ENCODE measurements at regions not wholly inside any gene's neighbourhood (a gene's known extent, or its start where the extent isn't known, plus 50 kb on each side); places are given as distances from the start of the nearest gene placed in this dataset.
"Not testable (repeated sequence)": the region's sequence is repeated elsewhere in the genome, so short reads cannot be mapped to it uniquely, and the experiment has no call there.

GRCh38 chr3:53441-53840, 143.1 kb upstream of the CHL1 start:
- not testable (repeated sequence) for H3K79me1 ChIP-seq (ENCODE audit: low read length); H2BK12ac ChIP-seq (ENCODE audit: low read length); H4K91ac ChIP-seq (ENCODE audit: low read depth, low read length); H4K12ac ChIP-seq (ENCODE audit: low read depth, low read length); H4K8ac ChIP-seq (ENCODE audit: low read depth, low read length); H3K4me2 ChIP-seq (ENCODE audit: low read length); DNase-seq; H3K4me1 ChIP-seq (ENCODE audit: control insufficient read depth in 1 of 2, insufficient read depth in 2 of 2, low read length in 2 of 2); H3K23ac ChIP-seq (ENCODE audit: low read length); H3K27me3 ChIP-seq (ENCODE audit: insufficient read depth, low read length); H3K36me3 ChIP-seq (ENCODE audit: control insufficient read depth in 1 of 2, insufficient read depth in 2 of 2, low read length in 2 of 2); H3K27ac ChIP-seq (ENCODE audit: low read depth, low read length); H3K79me2 ChIP-seq (ENCODE audit: control insufficient read depth, insufficient read depth, low read length, poor library complexity); H3K9ac ChIP-seq (ENCODE audit: low read length); H3K9me3 ChIP-seq (ENCODE audit: insufficient read depth, low read depth, low read length); H2BK120ac ChIP-seq (ENCODE audit: insufficient read depth, low read length, poor library complexity); H3K4ac ChIP-seq (ENCODE audit: low read depth, low read length); H3K4me3 ChIP-seq (ENCODE audit: low read depth, low read length); H3K14ac ChIP-seq (ENCODE audit: low read length); H3K18ac ChIP-seq (ENCODE audit: low read length); H2BK5ac ChIP-seq (ENCODE audit: low read depth, low read length, poor library complexity); H2AK5ac ChIP-seq (ENCODE audit: low read length); H2AFZ ChIP-seq (ENCODE audit: insufficient read depth, low read length, poor library complexity)
- no CpG with 5 or more reads among the region's 5 CpGs for WGBS (ENCODE audit: extremely low coverage, insufficient coverage, insufficient read length)

DNA sequence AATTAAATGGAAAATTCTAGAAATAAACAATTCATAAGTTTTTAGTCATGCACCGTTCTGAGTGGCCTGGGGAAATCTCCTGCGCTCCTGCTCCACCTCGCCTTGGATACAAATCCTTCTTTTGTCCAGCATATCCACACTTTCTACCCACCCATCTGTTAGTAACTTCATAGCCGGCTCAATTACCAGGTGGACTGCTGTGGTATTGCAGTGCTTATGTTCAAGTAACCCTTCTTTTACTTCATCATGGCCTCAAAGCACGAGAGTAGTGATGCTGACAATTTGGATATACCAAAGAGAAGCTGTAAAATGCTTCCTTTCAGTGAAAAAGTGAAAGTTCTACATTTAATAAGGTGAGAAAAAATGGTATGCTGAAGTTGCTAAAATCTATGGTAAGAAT, 142.3 kb upstream of the CHL1 start:
- Histone ChIP-seq H4K91ac (ENCODE audit: low read depth, low read length) (no peak overlapping the region), H2AFZ (ENCODE audit: insufficient read depth, low read length, poor library complexity) (no peak overlapping the region), H2BK5ac (ENCODE audit: low read depth, low read length, poor library complexity) (no peak overlapping the region), H3K4me2 (ENCODE audit: low read length) (no peak overlapping the region), H3K9me3 (ENCODE audit: insufficient read depth, low read depth, low read length) (no peaks in the 10 kb centered on the region), H3K27ac (ENCODE audit: low read depth, low read length) (no peak overlapping the region), H3K27me3 (ENCODE audit: insufficient read depth, low read length) (no peaks in the 10 kb centered on the region), H3K23ac (ENCODE audit: low read length) (no peak overlapping the region), H3K9ac (ENCODE audit: low read length) (no peak overlapping the region), H4K12ac (ENCODE audit: low read depth, low read length) (no peak overlapping the region), H3K4ac (ENCODE audit: low read depth, low read length) (no peak overlapping the region), H3K14ac (ENCODE audit: low read length) (no peak overlapping the region), H3K79me1 (ENCODE audit: low read length) (no peaks in the 10 kb centered on the region), H3K4me1 (ENCODE audit: control insufficient read depth in 1 of 2, insufficient read depth in 2 of 2, low read length in 2 of 2) (no peaks in the 10 kb centered on the region), H2BK120ac (ENCODE audit: insufficient read depth, low read length, poor library complexity) (no peak overlapping the region), H2BK12ac (ENCODE audit: low read length) (no peak overlapping the region), H3K79me2 (ENCODE audit: control insufficient read depth, insufficient read depth, low read length, poor library complexity) (no peaks in the 10 kb centered on the region), H2AK5ac (ENCODE audit: low read length) (no peak overlapping the region), H3K4me3 (ENCODE audit: low read depth, low read length) (no peak overlapping the region), H4K8ac (ENCODE audit: low read depth, low read length) (no peak overlapping the region), H3K18ac (ENCODE audit: low read length) (no peak overlapping the region), H3K36me3 (ENCODE audit: control insufficient read depth in 1 of 2, insufficient read depth in 2 of 2, low read length in 2 of 2) (no peaks in the 10 kb centered on the region)
- no peak for DNase-seq
- WGBS (ENCODE audit: extremely low coverage, insufficient coverage, insufficient read length), result no CpG with 5 or more reads among the region's 5 CpGs

DNA sequence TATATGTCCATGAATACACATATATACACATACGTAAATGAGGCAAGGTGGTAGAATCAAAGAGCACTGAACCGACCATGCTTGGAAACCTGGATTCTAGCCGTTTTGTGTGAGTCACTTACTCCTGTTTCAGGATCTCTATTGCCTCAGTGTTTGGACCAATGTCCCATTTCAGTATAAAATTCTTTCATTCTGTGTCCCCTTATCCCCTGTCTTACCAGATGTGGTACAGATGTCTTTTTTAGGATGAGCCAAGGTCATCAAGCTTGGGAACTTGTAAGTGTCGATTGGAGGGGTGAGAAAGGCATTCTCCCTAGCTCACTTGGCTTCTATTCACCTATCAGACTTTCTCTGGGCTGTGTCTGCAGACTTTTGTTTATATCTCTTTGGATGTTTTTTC, 139.9 kb upstream of the CHL1 start:
- no peak overlapping the region for H4K91ac ChIP-seq (ENCODE audit: low read depth, low read length)
- H3K79me1 ChIP-seq (ENCODE audit: low read length), result no peaks in the 10 kb centered on the region
- no peak overlapping the region for H3K27ac ChIP-seq (ENCODE audit: low read depth, low read length)
- H3K9ac ChIP-seq (ENCODE audit: low read length), result no peak overlapping the region
- no peak overlapping the region for H4K12ac ChIP-seq (ENCODE audit: low read depth, low read length)
- H3K23ac ChIP-seq (ENCODE audit: low read length), result no peak overlapping the region
- no peak overlapping the region for H3K4me2 ChIP-seq (ENCODE audit: low read length)
- no peaks in the 10 kb centered on the region for H3K9me3 ChIP-seq (ENCODE audit: insufficient read depth, low read depth, low read length)
- no peak overlapping the region for H3K4me3 ChIP-seq (ENCODE audit: low read depth, low read length)
- no peaks in the 10 kb centered on the region for H3K79me2 ChIP-seq (ENCODE audit: control insufficient read depth, insufficient read depth, low read length, poor library complexity)
- no peak overlapping the region for H4K8ac ChIP-seq (ENCODE audit: low read depth, low read length)
- H2BK12ac ChIP-seq (ENCODE audit: low read length), result no peak overlapping the region
- no CpG with 5 or more reads among the region's 4 CpGs for WGBS (ENCODE audit: extremely low coverage, insufficient coverage, insufficient read length)
- no peak overlapping the region for H3K14ac ChIP-seq (ENCODE audit: low read length)
- no peaks in the 10 kb centered on the region for H3K4me1 ChIP-seq (ENCODE audit: control insufficient read depth in 1 of 2, insufficient read depth in 2 of 2, low read length in 2 of 2)
- no peak for DNase-seq
- no peak overlapping the region for H2BK5ac ChIP-seq (ENCODE audit: low read depth, low read length, poor library complexity)
- H2AK5ac ChIP-seq (ENCODE audit: low read length), result no peak overlapping the region
- no peaks in the 10 kb centered on the region for H3K36me3 ChIP-seq (ENCODE audit: control insufficient read depth in 1 of 2, insufficient read depth in 2 of 2, low read length in 2 of 2)
- no peaks in the 10 kb centered on the region for H3K27me3 ChIP-seq (ENCODE audit: insufficient read depth, low read length)
- no peak overlapping the region for H3K4ac ChIP-seq (ENCODE audit: low read depth, low read length)
- no peak overlapping the region for H3K18ac ChIP-seq (ENCODE audit: low read length)
- no peak overlapping the region for H2AFZ ChIP-seq (ENCODE audit: insufficient read depth, low read length, poor library complexity)
- H2BK120ac ChIP-seq (ENCODE audit: insufficient read depth, low read length, poor library complexity), result no peak overlapping the region

DNA sequence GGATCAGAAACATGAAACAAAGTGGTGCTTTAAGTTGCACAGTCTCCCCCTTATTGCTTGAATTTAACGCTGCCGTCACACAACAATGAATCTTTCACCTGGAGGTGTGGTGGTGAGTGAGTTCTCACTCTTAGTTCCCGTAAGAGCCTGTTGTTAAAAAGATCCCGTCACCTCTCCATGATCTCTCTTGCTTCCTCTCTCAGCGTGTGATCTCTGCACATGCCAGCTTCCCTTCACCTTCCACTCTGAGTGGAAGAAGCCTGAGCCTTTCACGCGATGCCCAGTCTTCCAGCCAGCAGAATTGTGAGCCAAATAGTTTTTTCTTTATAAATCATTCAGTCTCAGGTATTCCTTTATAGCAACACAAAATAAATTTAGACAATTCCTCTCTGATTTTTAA, 136.7 kb upstream of the CHL1 start:
- no CpG with 5 or more reads among the region's 7 CpGs for WGBS (ENCODE audit: extremely low coverage, insufficient coverage, insufficient read length)
- no peak overlapping the region for H4K91ac ChIP-seq (ENCODE audit: low read depth, low read length)
- H3K27me3 ChIP-seq (ENCODE audit: insufficient read depth, low read length), result no peaks in the 10 kb centered on the region
- H4K12ac ChIP-seq (ENCODE audit: low read depth, low read length), result no peak overlapping the region
- no peak overlapping the region for H4K8ac ChIP-seq (ENCODE audit: low read depth, low read length)
- no peak overlapping the region for H3K9ac ChIP-seq (ENCODE audit: low read length)
- no peaks in the 10 kb centered on the region for H3K79me2 ChIP-seq (ENCODE audit: control insufficient read depth, insufficient read depth, low read length, poor library complexity)
- H3K23ac ChIP-seq (ENCODE audit: low read length), result no peak overlapping the region
- H2BK5ac ChIP-seq (ENCODE audit: low read depth, low read length, poor library complexity), result no peak overlapping the region
- H3K4me2 ChIP-seq (ENCODE audit: low read length), result no peak overlapping the region
- H2AFZ ChIP-seq (ENCODE audit: insufficient read depth, low read length, poor library complexity), result no peak overlapping the region
- no peak overlapping the region for H3K4ac ChIP-seq (ENCODE audit: low read depth, low read length)
- H2BK12ac ChIP-seq (ENCODE audit: low read length), result no peak overlapping the region
- H2BK120ac ChIP-seq (ENCODE audit: insufficient read depth, low read length, poor library complexity), result no peak overlapping the region
- H3K27ac ChIP-seq (ENCODE audit: low read depth, low read length), result no peak overlapping the region
- no peaks in the 10 kb centered on the region for H3K79me1 ChIP-seq (ENCODE audit: low read length)
- H3K4me1 ChIP-seq (ENCODE audit: control insufficient read depth in 1 of 2, insufficient read depth in 2 of 2, low read length in 2 of 2), result no peaks in the 10 kb centered on the region
- no peak for DNase-seq
- no peaks in the 10 kb centered on the region for H3K9me3 ChIP-seq (ENCODE audit: insufficient read depth, low read depth, low read length)
- no peaks in the 10 kb centered on the region for H3K36me3 ChIP-seq (ENCODE audit: control insufficient read depth in 1 of 2, insufficient read depth in 2 of 2, low read length in 2 of 2)
- no peak overlapping the region for H2AK5ac ChIP-seq (ENCODE audit: low read length)
- H3K18ac ChIP-seq (ENCODE audit: low read length), result no peak overlapping the region
- no peak overlapping the region for H3K4me3 ChIP-seq (ENCODE audit: low read depth, low read length)
- no peak overlapping the region for H3K14ac ChIP-seq (ENCODE audit: low read length)
